Endothelial cell of umbilical vein (primary cell): ENCODE measurements at regions not wholly inside any gene's neighbourhood (a gene's known extent, or its start where the extent isn't known, plus 50 kb on each side); places are given as distances from the start of the nearest gene placed in this dataset.

Experiments used
- BruUV-seq: library from RNA; stranded (reverse); fragments of 400-500 nt; replicated peaks from 2 replicates; lab custom pipeline; 2021; lab: Mats Ljungman, UMichigan
- CTCF ChIA-PET: fragments of 300-600, 350-600 bp; sonication (Branson Sonifier 250); formaldehyde crosslinking; loops from one replicate; lab custom pipeline; 2021; ENCODE audit warnings: antibody characterized with exemption, inconsistent platforms; lab: Charles Lee
- POLR2A ChIA-PET: fragments of 300-600, 350-600 bp; sonication (Branson Sonifier 250); formaldehyde crosslinking; loops from one replicate; lab custom pipeline; 2021; ENCODE audit warnings: antibody characterized with exemption, inconsistent platforms; lab: Charles Lee
- DNase-seq: peaks from one replicate; pipeline ENCODE4 v3.0.0-alpha.2; 2011; ENCODE audit warnings: low read depth, low spot score
- FAIRE-seq: peaks from 2 replicates; lab custom pipeline; 2011; peaks lifted over from hg19 to GRCh38; lab: Jason Lieb, UNC
- H2AFZ ChIP-seq: 2 replicates; pipeline ENCODE4 v1.6.0; 2012; ENCODE audit warnings: low read depth, low read length, control low read depth, inconsistent platforms
- H3K27ac ChIP-seq: 2 replicates; pipeline ENCODE4 v1.5.1; 2011; ENCODE audit warnings: low read depth, mild to moderate bottlenecking, control low read depth, low read length, moderate library complexity; ENCODE audit not compliant: insufficient read depth
- H3K27me3 ChIP-seq, 2 experiments: 2 replicates each; pipeline versions ENCODE4 v1.6.0 to v1.6.1; 2011; ENCODE audit warnings: low read length in 2 of 2, mixed read lengths in 1 of 2; ENCODE audit not compliant: control insufficient read depth in 2 of 2, insufficient read depth in 2 of 2
- H3K36me3 ChIP-seq, 2 experiments: 2 replicates in 1 of 2; 3 replicates in 1 of 2; pipeline ENCODE4 v1.5.1; 2011; ENCODE audit warnings: low read length in 2 of 2, mild to moderate bottlenecking in 1 of 2, moderate library complexity in 1 of 2; ENCODE audit not compliant: control insufficient read depth in 2 of 2, insufficient read depth in 2 of 2; ENCODE audit errors: extremely low read depth in 1 of 2
- H3K4me1 ChIP-seq: 3 replicates; pipeline ENCODE4 v1.5.1; 2011; ENCODE audit warnings: mild to moderate bottlenecking, low read length; ENCODE audit not compliant: control insufficient read depth, insufficient read depth; ENCODE audit errors: extremely low read depth
- H3K4me2 ChIP-seq: 2 replicates; pipeline ENCODE4 v1.6.1; 2011; ENCODE audit warnings: low read length, control low read depth, mixed read lengths; ENCODE audit not compliant: insufficient read depth
- H3K4me3 ChIP-seq, 3 experiments: fragments of 200-600 bp in 1 of 3; sonication (generic), shearing (Covaris generic) in 1 of 3; replicated peaks in 1 of 3; 2 replicates each; pipeline ENCODE4 v1.5.1; 2011 to 2016; ENCODE audit warnings: control low read depth in 3 of 3, low read length in 3 of 3, mild to moderate bottlenecking in 2 of 3, inconsistent platforms in 1 of 3, low read depth in 1 of 3, moderate library complexity in 1 of 3; ENCODE audit not compliant: insufficient read depth in 1 of 3
- H3K79me2 ChIP-seq: 2 replicates; pipeline ENCODE4 v1.6.0; 2012; ENCODE audit warnings: low read length, inconsistent platforms; ENCODE audit not compliant: control insufficient read depth, insufficient read depth
- H3K9ac ChIP-seq: replicated peaks from 2 replicates; pipeline ENCODE3; 2011; ENCODE audit warnings: low read length, control low read depth; ENCODE audit not compliant: insufficient read depth; ENCODE audit errors: extremely low read depth
- H3K9me1 ChIP-seq: replicated peaks from 3 replicates; pipeline ENCODE4 v1.6.0; 2011; ENCODE audit warnings: mild to moderate bottlenecking, low read length; ENCODE audit not compliant: control insufficient read depth, insufficient read depth; ENCODE audit errors: extremely low read depth
- H3K9me3 ChIP-seq: replicated peaks from 2 replicates; pipeline ENCODE4 v1.5.1; 2012; ENCODE audit warnings: low read length, inconsistent platforms; ENCODE audit not compliant: control insufficient read depth, insufficient read depth
- H4K20me1 ChIP-seq: replicated peaks from 2 replicates; pipeline ENCODE3; 2011; ENCODE audit warnings: mild to moderate bottlenecking, low read length; ENCODE audit not compliant: control insufficient read depth, insufficient read depth; ENCODE audit errors: extremely low read depth
- EZH2 ChIP-seq: IDR thresholded peaks from 2 replicates; pipeline ENCODE4 v1.6.1; 2012; ENCODE audit warnings: borderline replicate concordance, low read depth, mild to moderate bottlenecking, moderate library complexity, low read length, inconsistent platforms; ENCODE audit not compliant: severe bottlenecking
- FOS ChIP-seq: IDR thresholded peaks from 2 replicates; pipeline ENCODE4 v1.6.1; 2011; ENCODE audit warnings: mild to moderate bottlenecking, low read length, moderate library complexity, borderline replicate concordance; ENCODE audit not compliant: insufficient read depth
- GATA2 ChIP-seq: IDR thresholded peaks from 2 replicates; pipeline ENCODE4 v1.7.0; 2011; ENCODE audit warnings: low read depth, mild to moderate bottlenecking, moderate library complexity, mixed read lengths, low read length; ENCODE audit not compliant: insufficient read length, insufficient read depth
- JUN ChIP-seq: IDR thresholded peaks from 2 replicates; pipeline ENCODE4 v1.6.1; 2011; ENCODE audit warnings: borderline replicate concordance, low read depth; ENCODE audit not compliant: insufficient read length, insufficient read depth
- MAX ChIP-seq: IDR thresholded peaks from 2 replicates; pipeline ENCODE4 v1.6.1; 2011; ENCODE audit not compliant: insufficient read depth, insufficient read length
- MYC ChIP-seq: IDR thresholded peaks from one replicate; pipeline ENCODE4 v1.6.1; 2011; ENCODE audit warnings: mild to moderate bottlenecking, low read depth, low read length
- POLR2A ChIP-seq: IDR thresholded peaks from 2 replicates; pipeline ENCODE4 v1.6.1; 2012; ENCODE audit warnings: low read depth, mild to moderate bottlenecking, control low read depth, low read length
- POLR2AphosphoS5 ChIP-seq: IDR thresholded peaks from 2 replicates; pipeline ENCODE4 v1.6.1; 2012; ENCODE audit warnings: low read depth, mild to moderate bottlenecking, control low read depth, low read length, moderate library complexity; ENCODE audit not compliant: insufficient read depth
- dilution Hi-C: fragments of 300-500 bp; cut with MboI; formaldehyde crosslinking; loops from one replicate; pipeline ENCODE4 v1.15.0; 2019; ENCODE audit warnings: low sequenced_read_pairs; ENCODE audit not compliant: extremely low pct_ligation_motif_present
- intact Hi-C: fragments of 100-400 bp; cut with micrococcal nuclease; formaldehyde crosslinking; loops from one replicate; pipeline ENCODE4 v1.10.0; 2022
- TF ChIP-seq, protein P1 (sequence below), 2 donors: IDR thresholded peaks; 1 replicate in 1 of 2; 2 replicates in 1 of 2; pipeline ENCODE4 v1.5.1; 2011; ENCODE audit warnings: low read length in 2 of 2, mild to moderate bottlenecking in 2 of 2, moderate library complexity in 2 of 2, control low read depth in 1 of 2, inconsistent platforms in 1 of 2, low read depth in 1 of 2; ENCODE audit not compliant: insufficient read depth in 1 of 2; ENCODE audit errors: extremely low read depth in 1 of 2

DNA sequence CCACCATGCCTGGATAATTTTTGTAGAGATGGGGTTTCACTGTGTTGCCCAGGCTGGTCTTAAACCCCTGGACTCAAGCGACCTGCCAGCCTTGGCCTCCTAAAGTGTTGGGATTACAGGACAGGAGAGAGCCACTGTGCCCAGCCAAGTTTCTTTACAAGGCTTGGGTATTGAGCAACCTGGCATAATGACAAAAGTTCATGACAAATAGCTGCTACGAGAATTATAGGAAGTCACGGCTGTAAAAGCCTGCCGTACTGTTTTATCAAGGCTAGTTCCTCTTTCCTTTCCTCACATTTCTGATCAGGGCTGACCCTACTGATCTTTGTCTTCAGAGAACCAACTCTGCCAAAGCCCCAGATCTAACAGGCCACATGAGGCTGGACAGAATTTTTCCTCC is 490.4 kb upstream of the SPRED2 start:
- intact Hi-C loops, result no loop called here
- Histone ChIP-seq H3K4me3 (no peak overlapping the region), H3K36me3 (no peaks in the 10 kb centered on the region), H3K9ac (no peak overlapping the region), H3K9me1 (no peaks in the 10 kb centered on the region), H3K79me2 (no peaks in the 10 kb centered on the region), H3K9me3 (no peaks in the 10 kb centered on the region), H3K4me2 (no peak overlapping the region), H2AFZ (no peak overlapping the region), H3K27ac (no peak overlapping the region), H3K27me3 (no peaks in the 10 kb centered on the region), H3K4me1 (no peaks in the 10 kb centered on the region), H4K20me1 (no peaks in the 10 kb centered on the region)
- FAIRE-seq (no peak), DNase-seq (no peak)
- BruUV-seq, result no TSS peak
- TF ChIP-seq FOS (no peak), MAX (no peak), POLR2A (no peak), EZH2 (no peak), JUN (no peak), GATA2 (no peak), MYC (no peak), POLR2AphosphoS5 (no peak)
- TF ChIP-seq, protein P1, sequence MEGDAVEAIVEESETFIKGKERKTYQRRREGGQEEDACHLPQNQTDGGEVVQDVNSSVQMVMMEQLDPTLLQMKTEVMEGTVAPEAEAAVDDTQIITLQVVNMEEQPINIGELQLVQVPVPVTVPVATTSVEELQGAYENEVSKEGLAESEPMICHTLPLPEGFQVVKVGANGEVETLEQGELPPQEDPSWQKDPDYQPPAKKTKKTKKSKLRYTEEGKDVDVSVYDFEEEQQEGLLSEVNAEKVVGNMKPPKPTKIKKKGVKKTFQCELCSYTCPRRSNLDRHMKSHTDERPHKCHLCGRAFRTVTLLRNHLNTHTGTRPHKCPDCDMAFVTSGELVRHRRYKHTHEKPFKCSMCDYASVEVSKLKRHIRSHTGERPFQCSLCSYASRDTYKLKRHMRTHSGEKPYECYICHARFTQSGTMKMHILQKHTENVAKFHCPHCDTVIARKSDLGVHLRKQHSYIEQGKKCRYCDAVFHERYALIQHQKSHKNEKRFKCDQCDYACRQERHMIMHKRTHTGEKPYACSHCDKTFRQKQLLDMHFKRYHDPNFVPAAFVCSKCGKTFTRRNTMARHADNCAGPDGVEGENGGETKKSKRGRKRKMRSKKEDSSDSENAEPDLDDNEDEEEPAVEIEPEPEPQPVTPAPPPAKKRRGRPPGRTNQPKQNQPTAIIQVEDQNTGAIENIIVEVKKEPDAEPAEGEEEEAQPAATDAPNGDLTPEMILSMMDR (IDR thresholded peaks at IDR 0.05; ENCODE audit: extremely low read depth in 1 of 2, insufficient read depth in 1 of 2, low read depth in 1 of 2, low read length in 2 of 2), result no peak
- ChIA-PET CTCF (no interaction called here), POLR2A (no interaction called here)
- dilution Hi-C loops, result no loop called here
